Neural cell (in vitro differentiated cells): ENCODE measurements at regions not wholly inside any gene's neighbourhood (a gene's known extent, or its start where the extent isn't known, plus 50 kb on each side); places are given as distances from the start of the nearest gene placed in this dataset.

ENCODE experiments used
- CTCF ChIP-seq: fragments of 450-650 bp; IDR thresholded peaks from 2 replicates; pipeline ENCODE4 v1.5.1; 2014; ENCODE audit warnings: antibody characterized with exemption, mild to moderate bottlenecking, moderate library complexity; ENCODE audit not compliant: poor library complexity, severe bottlenecking
- MXI1 ChIP-seq: fragments of 450-650 bp; conservative IDR thresholded peaks from 2 replicates; pipeline ENCODE4 v1.6.1; 2014; ENCODE audit warnings: antibody characterized with exemption, mild to moderate bottlenecking; ENCODE audit not compliant: poor library complexity, severe bottlenecking
- TAF1 ChIP-seq: IDR thresholded peaks from 2 replicates; pipeline ENCODE4 v1.6.1; 2012; ENCODE audit warnings: low read depth

- no peak for TF ChIP-seq CTCF
- no peak for TF ChIP-seq TAF1
- no peak for TF ChIP-seq MXI1
Observed at GRCh38 chr2:136054856-136055255, 63.1 kb downstream of the CXCR4 start.
